Vagina (tissue), 2 donors: ENCODE measurements at regions not wholly inside any gene's neighbourhood (a gene's known extent, or its start where the extent isn't known, plus 50 kb on each side); places are given as distances from the start of the nearest gene placed in this dataset.

ENCODE experiments used
- DNase-seq, 2 donors: peaks; one replicate each; pipeline ENCODE4 v3.0.0-alpha.2; 2017; ENCODE audit errors: extremely low spot score in 2 of 2
- H3K27ac ChIP-seq: fragments of 200-600 bp; sonication (generic); one replicate; pipeline ENCODE4 v1.5.1; 2019
- H3K27me3 ChIP-seq: fragments of 200-600 bp; sonication (generic); one replicate; pipeline ENCODE4 v1.5.1; 2019
- H3K36me3 ChIP-seq, 2 donors: fragments of 200-600 bp; sonication (generic); one replicate each; pipeline ENCODE4 v1.5.1; 2017 to 2019
- H3K4me1 ChIP-seq: fragments of 200-600 bp; sonication (generic); one replicate; pipeline ENCODE4 v1.5.1; 2019
- H3K4me3 ChIP-seq, 2 donors: fragments of 200-600 bp; sonication (generic); 1 replicate in 1 of 2; 2 replicates in 1 of 2; pipeline ENCODE4 v1.5.1; 2016 to 2019
- H3K9me3 ChIP-seq: fragments of 200-600 bp; sonication (generic); one replicate; pipeline ENCODE4 v1.5.1; 2019
- CTCF ChIP-seq, 3 experiments: fragments of 450-650 bp in 2 of 3; fragments of 200-600 bp in 1 of 3; sonication (generic) in 1 of 3; IDR thresholded peaks; one replicate each; pipeline ENCODE4 v1.5.1; 2017 to 2019; ENCODE audit warnings: antibody characterized with exemption in 3 of 3, mild to moderate bottlenecking in 2 of 3, moderate library complexity in 2 of 3
- POLR2A ChIP-seq, 2 donors: fragments of 450-650 bp; IDR thresholded peaks; one replicate each; pipeline ENCODE4 v1.6.1; 2017; ENCODE audit warnings: antibody characterized with exemption in 2 of 2, mild to moderate bottlenecking in 2 of 2, moderate library complexity in 2 of 2
- POLR2AphosphoS5 ChIP-seq, 2 donors: sonication (generic); formaldehyde crosslinking; IDR thresholded peaks; one replicate each; pipeline ENCODE4 v1.9.0; 2017; ENCODE audit warnings: antibody characterized with exemption in 2 of 2, mild to moderate bottlenecking in 2 of 2, low read depth in 1 of 2; ENCODE audit not compliant: insufficient read depth in 1 of 2
- intact Hi-C: fragments of 100-400 bp; cut with DNase I; formaldehyde crosslinking; loops from one replicate; pipeline ENCODE4 v1.15.1; 2023

- TF ChIP-seq POLR2A (IDR thresholded peaks at IDR 0.05) (no peak), POLR2AphosphoS5 (IDR thresholded peaks at IDR 0.05; ENCODE audit: insufficient read depth in 1 of 2, low read depth in 1 of 2) (no peak), CTCF (IDR thresholded peaks at IDR 0.05) (no peak)
- no peak for DNase-seq
- H3K27ac ChIP-seq = no peak overlapping the region
- no peaks in the 10 kb centered on the region for H3K4me1 ChIP-seq
- H3K27me3 ChIP-seq = no peaks in the 10 kb centered on the region
- H3K36me3 ChIP-seq = no peaks in the 10 kb centered on the region
- intact Hi-C loops = no loop called here
- H3K4me3 ChIP-seq = no peak overlapping the region
- H3K9me3 ChIP-seq = no peaks in the 10 kb centered on the region
Observed at GRCh38 chr7:26035552-26035951, 116.4 kb upstream of the NFE2L3 start.

- DNase-seq = no peak
- Histone ChIP-seq H3K36me3 (no peaks in the 10 kb centered on the region), H3K4me1 (no peaks in the 10 kb centered on the region), H3K4me3 (no peak overlapping the region), H3K9me3 (no peaks in the 10 kb centered on the region), H3K27me3 (no peaks in the 10 kb centered on the region), H3K27ac (no peak overlapping the region)
- TF ChIP-seq POLR2A (IDR thresholded peaks at IDR 0.05) (no peak), CTCF (IDR thresholded peaks at IDR 0.05) (no peak), POLR2AphosphoS5 (IDR thresholded peaks at IDR 0.05; ENCODE audit: insufficient read depth in 1 of 2, low read depth in 1 of 2) (no peak)
- intact Hi-C loops = no loop called here
Observed at GRCh38 chr7:26036092-26036491, 115.9 kb upstream of the NFE2L3 start.

- H3K4me3 ChIP-seq = no peak overlapping the region
- no peak for TF ChIP-seq POLR2A (IDR thresholded peaks at IDR 0.05)
- no peak for TF ChIP-seq CTCF (IDR thresholded peaks at IDR 0.05)
- TF ChIP-seq POLR2AphosphoS5 (IDR thresholded peaks at IDR 0.05; ENCODE audit: insufficient read depth in 1 of 2, low read depth in 1 of 2) = no peak
- no peak for DNase-seq
- H3K9me3 ChIP-seq = no peaks in the 10 kb centered on the region
- intact Hi-C loops = no loop called here
- no peaks in the 10 kb centered on the region for H3K27me3 ChIP-seq
- no peaks in the 10 kb centered on the region for H3K36me3 ChIP-seq
- H3K4me1 ChIP-seq = no peaks in the 10 kb centered on the region
- H3K27ac ChIP-seq = no peak overlapping the region
Observed at GRCh38 chr7:26038201-26038990, 113.6 kb upstream of the NFE2L3 start.

- no peak overlapping the region for H3K4me3 ChIP-seq
- H3K27ac ChIP-seq = no peak overlapping the region
- no peaks in the 10 kb centered on the region for H3K9me3 ChIP-seq
- intact Hi-C loops = no loop called here
- DNase-seq = no peak
- H3K36me3 ChIP-seq = no peaks in the 10 kb centered on the region
- H3K4me1 ChIP-seq = no peaks in the 10 kb centered on the region
- no peak for TF ChIP-seq POLR2AphosphoS5 (IDR thresholded peaks at IDR 0.05; ENCODE audit: insufficient read depth in 1 of 2, low read depth in 1 of 2)
- no peak for TF ChIP-seq POLR2A (IDR thresholded peaks at IDR 0.05)
- TF ChIP-seq CTCF (IDR thresholded peaks at IDR 0.05) = no peak
- H3K27me3 ChIP-seq = no peaks in the 10 kb centered on the region
Observed at GRCh38 chr7:26040085-26040484, 111.9 kb upstream of the NFE2L3 start.

- TF ChIP-seq POLR2AphosphoS5 (IDR thresholded peaks at IDR 0.05; ENCODE audit: insufficient read depth in 1 of 2, low read depth in 1 of 2) = no peak
- TF ChIP-seq POLR2A (IDR thresholded peaks at IDR 0.05) = no peak
- no peak for TF ChIP-seq CTCF (IDR thresholded peaks at IDR 0.05)
- DNase-seq = no peak
- Histone ChIP-seq H3K27me3 (no peaks in the 10 kb centered on the region), H3K36me3 (no peaks in the 10 kb centered on the region), H3K4me1 (no peaks in the 10 kb centered on the region), H3K9me3 (no peaks in the 10 kb centered on the region), H3K4me3 (no peak overlapping the region), H3K27ac (no peak overlapping the region)
- intact Hi-C loops = no loop called here
Observed at GRCh38 chr7:26042237-26042636, 109.8 kb upstream of the NFE2L3 start.
